DMS53 treated with DMSO at 0.1 percent for 48 hours (cell line): ENCODE measurements at regions not wholly inside any gene's neighbourhood (a gene's known extent, or its start where the extent isn't known, plus 50 kb on each side); places are given as distances from the start of the nearest gene placed in this dataset.
"Not testable (repeated sequence)": the region's sequence is repeated elsewhere in the genome, so short reads cannot be mapped to it uniquely, and the experiment has no call there.

Experiments
- DNase-seq: peaks from one replicate; lab custom pipeline; 2025; ENCODE audit not compliant: unreplicated experiment; lab: John Stamatoyannopoulos, UW

DNA sequence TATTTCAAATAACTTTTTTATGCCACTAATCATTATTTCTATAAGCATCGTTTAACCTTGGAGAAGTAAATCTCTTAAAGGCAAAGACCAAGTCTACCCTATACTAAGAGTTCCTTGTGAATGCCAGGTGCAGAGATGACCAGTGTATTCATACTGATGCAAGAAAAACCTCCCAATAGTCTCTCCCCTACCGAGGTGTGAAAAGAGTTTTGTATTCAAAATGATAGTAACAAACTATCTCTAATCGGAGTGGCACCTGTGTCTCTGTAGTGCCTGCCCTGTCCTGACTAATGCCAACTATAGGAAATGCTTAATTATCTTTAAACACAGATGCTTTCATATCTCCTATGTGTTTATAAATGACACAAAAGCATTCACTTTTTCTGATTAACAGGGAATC is 798.5 kb downstream of the TRIB2 start:
- no peak for DNase-seq

DNA sequence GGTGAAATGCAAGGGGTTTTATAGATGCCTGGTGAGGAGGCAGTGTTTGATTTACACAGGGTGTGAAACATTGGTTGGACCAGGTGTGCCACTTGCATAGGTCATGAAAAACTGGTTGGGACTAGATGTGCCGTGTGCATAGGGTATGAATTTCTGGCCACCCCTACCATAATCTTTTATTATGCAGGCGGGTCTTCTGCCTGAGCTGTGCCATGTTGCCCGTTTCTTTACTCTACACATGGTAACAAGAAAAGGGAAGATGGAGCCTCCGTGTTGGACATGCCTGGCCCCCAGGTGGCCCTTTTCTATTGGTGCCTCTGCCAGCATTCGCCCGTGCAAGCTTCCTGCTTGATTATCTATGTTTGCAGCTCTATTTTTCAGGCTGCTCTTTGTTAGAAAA is 805.4 kb downstream of the TRIB2 start:
- DNase-seq = no peak

DNA sequence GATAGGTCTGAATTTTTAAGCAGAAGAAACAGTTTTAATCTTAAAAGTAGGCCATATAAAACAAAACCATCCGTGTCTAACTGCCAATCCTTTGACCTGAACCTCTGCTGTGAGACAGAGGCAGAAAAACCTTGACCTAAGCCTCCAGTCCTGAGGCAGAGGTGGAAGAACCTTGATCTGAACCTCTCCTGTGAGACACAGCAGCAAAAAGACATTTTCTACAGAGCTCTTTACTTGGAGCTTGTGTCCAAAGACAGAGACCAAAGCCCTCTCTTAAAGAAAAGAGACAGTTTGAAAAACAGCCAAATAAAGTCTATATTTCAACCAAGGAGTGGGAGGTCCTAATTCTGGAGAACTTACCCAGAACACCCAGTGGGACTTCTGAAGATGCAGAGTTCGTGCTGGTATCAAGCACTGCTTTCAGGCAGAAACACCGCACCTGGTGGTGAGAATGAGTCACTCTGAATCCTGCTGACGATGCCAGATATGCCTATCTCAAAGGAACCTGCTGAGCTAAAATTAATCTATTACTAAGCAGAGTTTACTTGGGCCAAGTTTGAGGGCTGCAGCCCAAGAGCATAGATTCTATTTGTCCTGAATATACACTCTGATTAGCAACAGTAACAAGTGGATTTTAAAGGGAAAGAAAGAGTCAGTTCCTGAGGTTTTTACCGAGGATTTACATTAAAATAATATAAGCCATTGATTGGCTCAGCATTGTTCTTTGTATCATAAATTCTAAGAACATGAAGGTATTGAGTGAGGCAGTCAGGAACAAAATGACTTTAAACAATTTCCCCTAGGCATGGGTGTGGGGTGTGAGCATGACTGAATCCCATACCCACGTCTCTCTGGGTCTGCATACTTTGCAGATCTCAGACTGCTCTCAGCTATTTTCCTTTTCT is 806.4 kb downstream of the TRIB2 start:
- DNase-seq = peak; percentile 38

DNA sequence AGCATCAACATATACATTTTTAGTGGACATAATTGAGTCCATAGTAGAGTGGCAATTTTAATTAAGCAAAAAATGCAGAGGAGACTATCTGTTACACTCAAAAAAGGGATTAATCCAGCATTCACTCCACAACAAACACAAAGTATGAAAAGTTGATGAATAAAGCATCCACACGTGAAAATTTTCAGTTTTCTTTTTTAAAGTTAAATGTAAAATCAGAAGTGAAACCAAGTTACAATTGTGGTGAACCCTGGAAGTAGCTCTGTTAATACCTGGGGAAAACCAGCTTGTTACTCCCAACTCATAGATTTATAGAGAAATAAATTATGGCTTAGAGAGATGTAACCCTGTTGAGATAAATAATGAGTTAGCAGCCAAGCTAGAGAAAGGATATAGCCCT is 807.8 kb downstream of the TRIB2 start:
- DNase-seq = no peak

DNA sequence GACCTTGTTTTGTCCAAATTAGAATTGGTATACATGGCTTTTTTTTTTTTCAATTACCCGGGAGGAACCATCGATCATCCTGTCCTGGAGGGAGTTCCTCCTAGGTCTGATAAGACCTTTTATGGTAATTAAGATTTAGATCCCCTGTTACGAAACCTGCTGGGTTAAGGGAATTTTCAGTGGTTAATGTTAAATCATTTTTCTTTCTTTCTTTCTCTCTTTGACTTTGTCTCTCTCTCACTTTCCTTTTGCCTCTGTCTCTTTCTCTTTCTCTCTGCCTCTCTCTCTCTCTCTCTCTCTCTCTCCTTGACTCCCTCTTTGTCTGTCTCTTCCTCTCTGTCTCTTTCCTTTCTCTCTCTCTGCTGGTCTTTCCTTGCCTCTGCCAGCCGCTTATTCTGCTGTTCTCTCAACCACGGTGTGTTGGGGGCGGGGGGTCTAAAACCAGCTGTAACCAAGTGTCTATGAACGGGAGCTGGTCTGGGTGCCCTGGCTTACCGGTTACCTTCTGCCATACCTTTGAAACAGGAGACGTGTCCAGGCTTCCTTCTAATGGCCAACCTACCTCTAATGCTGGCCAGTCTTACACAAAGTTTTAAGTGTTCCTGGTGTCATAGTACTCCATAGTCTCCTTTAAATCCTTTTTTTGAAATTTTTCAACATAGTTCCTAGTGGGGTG is 815.1 kb downstream of the TRIB2 start:
- DNase-seq = not testable (repeated sequence)

DNA sequence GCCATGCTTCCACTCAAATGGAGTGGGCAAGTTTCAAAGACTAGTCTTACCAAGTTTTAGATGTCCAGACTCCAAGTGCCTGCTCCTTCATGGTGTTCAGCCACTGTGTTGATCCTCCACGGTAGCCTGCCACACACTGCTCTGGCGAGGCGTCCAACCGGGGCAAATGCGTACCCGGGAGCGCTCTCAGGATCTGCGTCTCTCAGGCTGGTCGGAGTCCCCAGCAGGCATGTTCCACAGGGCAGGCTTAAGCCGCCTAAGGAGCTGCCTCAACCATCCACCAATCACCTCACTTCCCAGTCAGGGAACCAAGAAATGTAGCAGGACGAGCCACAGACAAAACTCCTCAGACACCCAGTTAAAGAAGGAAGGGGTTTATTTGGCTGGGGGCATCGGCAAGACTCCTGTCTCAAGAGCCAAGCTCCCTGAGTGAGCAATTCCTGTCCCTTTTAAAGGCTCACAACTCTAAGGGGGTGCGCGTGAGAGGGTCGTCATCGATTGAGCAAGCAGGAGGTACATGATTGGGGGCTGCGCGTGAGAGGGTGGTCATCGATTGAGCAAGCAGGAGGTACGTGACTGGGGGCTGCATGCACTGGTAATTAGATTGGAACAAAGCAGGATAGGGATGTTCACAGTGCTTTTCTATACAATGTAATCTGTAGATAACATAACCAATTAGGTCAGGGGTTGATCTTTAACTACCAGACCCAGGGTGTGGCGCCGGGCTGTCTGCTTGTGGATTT is 816.2 kb downstream of the TRIB2 start:
- DNase-seq = not testable (repeated sequence)

DNA sequence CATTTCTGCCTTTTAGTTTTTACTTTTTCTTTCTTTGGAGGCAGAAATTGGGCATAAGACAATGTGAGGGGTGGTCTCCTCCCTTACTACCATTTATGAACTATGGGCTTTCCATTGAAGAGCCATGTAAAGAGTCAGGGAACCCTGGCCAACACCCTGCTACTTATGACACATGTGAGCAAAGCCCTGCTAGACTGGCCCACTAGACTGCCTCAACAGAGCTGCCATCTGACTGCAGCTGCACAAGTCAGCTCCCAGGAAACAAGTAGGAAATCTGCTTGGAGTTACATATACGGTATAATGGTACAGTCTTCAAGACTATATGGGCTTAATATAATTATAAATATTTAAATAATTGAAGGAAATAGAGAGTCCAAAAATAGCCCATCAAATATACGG is 816.8 kb downstream of the TRIB2 start:
- DNase-seq = no peak

DNA sequence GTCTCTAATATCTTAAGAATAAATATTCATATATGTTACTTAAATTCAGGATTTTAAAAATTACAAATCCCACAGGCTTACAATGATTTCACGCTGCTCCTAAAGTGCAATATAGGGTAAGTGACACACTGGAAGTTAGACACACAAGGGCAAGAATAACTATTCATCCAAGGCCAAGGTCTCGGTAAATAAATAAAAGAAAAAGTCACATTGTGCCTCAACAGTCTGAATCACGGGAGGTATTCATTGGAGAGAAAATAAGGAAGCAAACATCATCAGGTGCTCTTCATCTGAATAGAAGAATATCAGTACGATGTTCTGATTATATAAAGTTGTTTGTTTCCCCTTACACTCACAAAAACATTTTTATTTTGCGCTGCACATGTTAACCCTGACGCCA is 820.2 kb downstream of the TRIB2 start:
- DNase-seq = no peak

DNA sequence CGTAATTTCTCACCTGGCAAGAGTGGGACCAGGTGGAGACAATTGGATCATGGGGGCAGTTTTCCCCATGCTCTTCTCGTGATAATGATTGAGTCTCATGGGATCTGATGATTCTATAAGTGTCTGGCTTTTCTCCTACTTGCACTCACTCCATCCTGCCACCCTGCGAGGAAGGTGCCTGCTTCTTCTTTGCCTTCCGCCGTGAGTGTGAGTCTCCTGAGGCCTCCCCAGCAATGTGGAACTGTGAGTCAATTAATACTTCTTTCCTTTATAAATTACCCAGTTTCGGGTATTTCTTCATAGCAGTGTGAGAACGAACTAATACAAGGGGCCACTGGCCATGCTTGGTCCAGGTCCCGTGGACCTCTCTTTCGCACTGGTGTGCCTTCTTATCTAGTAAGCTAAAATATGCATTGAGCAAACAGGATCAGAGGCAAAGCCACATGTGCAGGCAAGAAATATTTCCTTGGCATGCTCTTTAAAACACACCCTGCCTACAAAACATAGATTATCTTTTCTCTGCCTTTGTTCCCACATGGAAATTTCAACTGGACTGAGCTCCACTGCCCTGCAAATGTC is 821.1 kb downstream of the TRIB2 start:
- DNase-seq = no peak

DNA sequence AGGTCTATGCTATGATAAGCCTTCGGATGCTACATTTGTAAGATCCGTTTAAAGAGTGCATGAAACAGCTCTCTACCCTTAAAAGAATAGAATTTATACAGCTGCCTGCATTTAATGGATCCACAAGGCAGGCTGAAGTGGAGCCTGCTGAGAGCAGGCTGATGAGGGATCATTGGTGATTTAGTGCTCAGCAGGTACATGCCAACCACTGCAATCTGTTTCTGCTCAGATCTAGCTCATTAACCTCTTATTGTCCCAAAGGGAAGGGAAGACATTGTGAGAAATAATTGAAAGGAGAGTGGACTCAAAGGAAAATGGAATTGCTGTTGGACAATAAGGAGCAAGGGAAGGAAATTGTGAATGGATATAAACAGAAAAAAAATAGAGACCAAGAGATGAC is 822.6 kb downstream of the TRIB2 start:
- no peak for DNase-seq

DNA sequence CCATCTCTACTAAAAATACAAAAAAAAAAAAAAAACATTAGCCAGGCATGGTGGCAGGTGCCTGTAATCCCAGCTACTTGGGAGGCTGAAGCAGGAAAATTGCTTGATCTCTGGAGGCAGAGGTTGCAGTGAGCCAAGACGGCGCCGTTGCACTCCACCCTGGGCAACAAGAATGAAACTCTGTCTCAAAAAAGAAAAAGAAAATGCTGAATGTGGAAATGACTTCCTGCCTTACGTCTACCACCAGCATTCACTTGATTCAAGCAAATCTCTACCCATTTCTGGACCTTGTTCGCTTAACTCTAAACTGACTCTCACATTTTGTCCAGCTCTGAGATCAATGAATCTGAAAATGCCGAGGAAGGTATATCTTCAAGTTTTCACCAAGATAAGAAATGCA is 825.3 kb downstream of the TRIB2 start:
- DNase-seq = no peak

DNA sequence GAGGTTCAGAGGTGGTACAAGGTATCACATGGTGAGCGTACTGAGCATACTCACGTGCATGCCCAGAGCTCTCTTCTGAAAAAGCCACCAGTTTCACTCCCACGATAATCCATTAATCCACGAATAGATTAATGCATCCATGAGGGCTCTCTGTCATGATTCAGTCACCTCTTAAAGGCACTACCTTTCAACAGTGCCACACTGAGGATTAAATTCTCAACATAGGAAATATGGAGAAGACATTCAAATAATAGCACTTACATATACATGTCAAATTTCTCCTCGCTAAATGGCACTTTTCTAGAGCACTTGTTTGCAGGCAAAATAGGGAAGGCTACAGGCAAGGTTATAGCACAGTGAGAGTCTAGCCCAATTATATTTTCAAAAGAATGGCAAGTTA is 825.9 kb downstream of the TRIB2 start:
- DNase-seq = no peak

DNA sequence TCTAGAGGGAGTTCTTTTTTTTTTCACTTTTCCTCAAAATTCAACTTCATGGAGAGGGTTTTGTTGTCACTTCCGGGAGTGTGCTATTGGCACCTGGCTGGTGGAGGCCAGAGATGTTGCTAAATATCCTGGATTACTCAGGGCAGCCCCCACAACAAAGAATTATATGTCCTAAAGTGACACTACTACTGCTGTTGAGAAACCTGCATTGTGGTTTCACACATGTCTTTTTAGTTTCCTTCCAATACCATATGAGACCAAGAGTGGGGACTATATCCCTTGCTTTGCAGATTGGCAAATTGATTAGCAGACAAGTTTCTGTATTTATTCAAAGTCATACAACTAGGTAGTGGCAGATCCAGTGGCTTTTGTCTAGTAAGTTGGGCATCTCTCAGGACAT is 826.8 kb downstream of the TRIB2 start:
- no peak for DNase-seq

DNA sequence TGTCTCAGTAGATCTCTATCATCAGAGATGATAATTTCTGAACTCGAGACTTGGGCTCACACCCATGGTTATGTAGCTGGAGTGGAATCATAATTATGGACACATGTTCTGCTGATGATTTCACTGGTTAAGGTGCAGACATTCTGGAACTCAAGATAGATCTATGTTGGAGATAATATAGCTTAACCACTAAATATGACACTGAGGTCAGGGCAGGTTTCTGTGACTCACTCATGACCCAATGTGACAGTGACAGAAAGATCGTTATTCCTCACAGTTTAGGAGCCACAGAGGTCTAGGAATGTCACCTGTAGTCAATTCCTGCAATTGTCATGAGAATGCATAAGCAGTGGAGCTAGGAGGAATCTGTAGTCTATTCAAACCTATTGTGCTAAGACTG is 828.6 kb downstream of the TRIB2 start:
- DNase-seq = no peak

DNA sequence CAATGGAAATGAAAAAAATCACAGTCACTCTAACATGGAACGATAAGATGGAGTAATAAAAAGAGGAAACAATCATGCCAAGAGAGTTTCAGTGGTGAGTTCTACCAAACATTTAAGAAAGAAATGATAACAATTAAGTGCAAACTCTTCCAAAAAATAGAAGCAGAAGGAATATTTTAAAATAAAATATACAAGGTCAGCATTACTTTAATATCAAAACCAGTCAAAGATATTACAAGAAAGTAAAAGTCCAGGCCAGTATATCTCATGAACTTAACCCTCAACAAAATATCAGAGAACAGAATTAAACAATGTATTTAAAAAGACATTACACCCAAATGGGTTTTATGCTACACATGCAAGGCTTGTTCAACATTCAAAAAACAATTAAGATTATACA is 829.4 kb downstream of the TRIB2 start:
- DNase-seq = no peak

DNA sequence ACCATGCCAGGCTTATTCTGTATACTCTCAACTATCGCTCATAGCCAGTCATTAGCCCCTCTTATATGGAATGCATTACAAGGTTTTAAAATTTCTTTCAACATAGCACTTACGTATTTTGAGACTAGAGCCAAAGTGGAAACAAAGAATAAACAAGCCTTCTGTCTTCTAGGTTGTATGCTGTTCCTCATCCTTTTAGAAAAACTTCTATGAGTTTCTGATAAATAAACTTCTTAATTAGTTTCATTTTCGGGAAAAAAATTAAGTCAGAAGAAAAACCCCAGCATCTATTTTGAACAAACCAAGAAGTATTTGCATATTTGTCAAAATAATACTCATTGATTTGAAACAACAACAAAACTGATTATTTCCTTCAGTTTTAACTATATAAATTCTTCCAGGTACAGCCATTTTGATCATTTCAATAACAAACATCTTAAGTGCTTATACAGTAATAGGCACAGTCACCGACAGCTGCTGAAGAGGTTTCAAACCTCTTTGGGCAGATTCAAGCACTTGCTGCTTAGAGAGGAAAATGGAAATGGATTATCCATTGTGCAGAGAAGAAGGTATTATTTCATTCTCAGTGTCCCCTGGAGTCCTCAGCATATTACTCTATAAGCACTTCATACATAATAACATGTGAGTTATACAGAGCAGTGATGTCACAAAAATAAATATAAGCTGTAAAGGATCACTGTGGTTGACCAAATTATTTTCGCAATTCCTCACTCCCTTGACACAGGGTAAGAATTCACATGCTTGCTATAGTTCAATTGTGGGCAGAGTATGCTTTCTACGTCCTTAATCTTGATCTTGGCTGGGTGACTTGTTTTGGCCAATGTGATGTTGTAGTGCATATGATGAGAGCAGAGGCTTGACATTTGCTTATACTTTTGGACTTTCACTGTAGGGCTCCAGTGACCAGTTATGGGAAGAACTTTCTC is 833.8 kb downstream of the TRIB2 start:
- no peak for DNase-seq

DNA sequence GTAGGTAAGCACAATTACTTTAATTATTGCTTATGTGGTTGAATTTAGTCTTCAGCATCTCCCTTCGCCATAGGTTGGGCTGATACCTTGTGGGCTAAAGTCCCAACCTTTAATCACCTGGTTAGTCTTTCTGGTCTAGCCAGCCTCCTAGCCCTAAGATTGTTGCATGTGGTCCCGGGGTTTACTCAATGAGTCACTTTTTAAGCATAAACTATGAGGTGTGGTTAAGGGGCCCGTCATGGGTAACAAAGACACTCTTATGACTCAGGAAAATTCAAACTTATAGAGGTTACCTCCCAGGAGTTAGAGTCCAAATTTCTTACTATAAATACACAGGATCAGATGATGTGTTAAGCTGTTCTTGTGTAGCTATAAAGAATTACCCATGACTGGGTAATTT is 841.6 kb downstream of the TRIB2 start:
- DNase-seq = peak; percentile 29

DNA sequence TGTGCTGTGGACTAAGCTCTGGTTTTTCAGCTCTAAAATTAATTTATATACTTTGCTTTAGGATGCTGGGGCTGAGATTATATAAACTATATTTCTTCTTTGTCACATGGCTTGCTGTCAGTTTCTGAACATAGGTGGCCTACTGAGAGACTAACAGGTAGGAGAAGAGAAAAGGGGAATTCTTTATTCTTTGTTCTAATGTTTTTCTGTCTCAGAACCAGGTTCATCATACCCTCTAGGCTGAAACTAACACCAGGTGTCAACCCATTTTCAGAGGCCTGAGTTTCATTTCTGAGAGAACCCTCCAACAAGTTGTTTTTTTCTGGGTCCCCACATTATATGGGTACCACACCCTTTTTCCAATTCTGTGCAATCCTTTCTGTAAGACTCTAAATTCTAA is 843.6 kb downstream of the TRIB2 start:
- DNase-seq = no peak

DNA sequence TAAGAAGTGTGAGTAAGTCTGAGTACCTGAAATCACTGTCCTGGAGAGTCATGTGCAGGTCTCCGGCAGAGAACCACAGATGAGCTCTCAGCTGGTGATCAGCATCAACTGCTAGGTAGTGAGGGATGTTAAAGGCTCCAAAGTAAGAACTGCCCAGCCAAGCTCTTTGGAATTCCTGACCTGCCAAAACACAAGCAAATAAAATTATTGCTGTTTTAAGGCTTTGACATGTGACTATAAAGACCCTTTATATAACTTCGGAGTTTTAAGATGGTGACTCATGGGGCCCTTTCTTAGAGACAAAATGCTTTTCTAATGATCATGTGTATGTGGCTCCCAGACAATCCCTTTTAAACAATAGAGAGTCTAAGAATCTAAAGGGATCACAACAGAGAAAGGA is 855.7 kb downstream of the TRIB2 start:
- DNase-seq = no peak

DNA sequence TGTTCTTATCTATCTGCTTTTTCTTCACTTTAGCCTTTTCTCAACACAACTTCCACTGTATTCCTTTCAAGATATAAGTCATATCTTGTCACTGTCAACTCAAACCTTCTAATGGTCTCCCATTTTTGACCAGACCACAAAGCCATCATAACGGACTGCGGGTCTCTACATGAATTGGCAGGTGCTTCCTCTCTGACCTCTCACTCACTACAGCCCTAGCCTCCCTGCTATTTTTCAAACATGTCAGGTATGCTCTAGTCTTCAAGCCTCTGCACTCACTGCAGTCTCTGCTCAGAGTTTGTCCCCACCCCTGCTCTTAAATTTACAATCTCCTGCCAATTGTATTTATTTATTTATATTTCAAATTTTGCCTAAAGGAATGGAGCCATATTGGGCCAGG is 858.1 kb downstream of the TRIB2 start:
- DNase-seq = no peak
